ENCODE measurements at regions not wholly inside any gene's neighbourhood (a gene's known extent, or its start where the extent isn't known, plus 50 kb on each side); places are given as distances from the start of the nearest gene placed in this dataset.

GRCh38 chr1:10881046-10881445, 84.6 kb upstream of the CASZ1 start:
- TF ChIP-seq POLR2AphosphoS5 (IDR thresholded peaks at IDR 0.05) = no peak
- TF ChIP-seq CTCF (IDR thresholded peaks at IDR 0.05) = no peak
- TF ChIP-seq EP300 (IDR thresholded peaks at IDR 0.05) = no peak
- TF ChIP-seq POLR2A (IDR thresholded peaks at IDR 0.05; ENCODE audit: low read depth) = no peak

All from esophagus muscularis mucosa (tissue), 4 donors.